NCI-H1694 treated with DMSO at 0.1 percent for 48 hours (cell line): ENCODE measurements at regions not wholly inside any gene's neighbourhood (a gene's known extent, or its start where the extent isn't known, plus 50 kb on each side); places are given as distances from the start of the nearest gene placed in this dataset.
"Not testable (repeated sequence)": the region's sequence is repeated elsewhere in the genome, so short reads cannot be mapped to it uniquely, and the experiment has no call there.

Experiments
- DNase-seq: peaks from one replicate; lab custom pipeline; 2025; lab: John Stamatoyannopoulos, UW

- not testable (repeated sequence) for DNase-seq
Observed at GRCh38 chr10:46202405-46202804, 84.4 kb upstream of the ANTXRL start.

- not testable (repeated sequence) for DNase-seq
Observed at GRCh38 chr10:46204482-46205102, 82.2 kb upstream of the ANTXRL start.

- DNase-seq, result not testable (repeated sequence)
Observed at GRCh38 chr10:46210427-46210826, 76.4 kb upstream of the ANTXRL start.

GRCh38 chr10:46215426-46215825 lies 71.4 kb upstream of the ANTXRL start:
- no peak for DNase-seq

GRCh38 chr10:46216003-46216634 lies 70.7 kb upstream of the ANTXRL start:
- DNase-seq, result no peak

GRCh38 chr10:46216836-46217751 lies 69.7 kb upstream of the ANTXRL start:
- no peak for DNase-seq

GRCh38 chr10:46217752-46218453 lies 68.9 kb upstream of the ANTXRL start:
- DNase-seq, result no peak

- no peak for DNase-seq
Observed at GRCh38 chr10:46218921-46219320, 67.9 kb upstream of the ANTXRL start.

- DNase-seq, result not testable (repeated sequence)
Observed at GRCh38 chr10:46219431-46219990, 67.3 kb upstream of the ANTXRL start.

GRCh38 chr10:46220187-46220586 lies 66.6 kb upstream of the ANTXRL start:
- DNase-seq, result no peak

GRCh38 chr10:46220872-46221538 lies 65.8 kb upstream of the ANTXRL start:
- DNase-seq, result no peak

- no peak for DNase-seq
Observed at GRCh38 chr10:46222364-46222935, 64.3 kb upstream of the ANTXRL start.

GRCh38 chr10:46223064-46223480 lies 63.7 kb upstream of the ANTXRL start:
- no peak for DNase-seq

GRCh38 chr10:46223626-46224413 lies 63.0 kb upstream of the ANTXRL start:
- no peak for DNase-seq

GRCh38 chr10:46224414-46224682 lies 62.4 kb upstream of the ANTXRL start:
- DNase-seq, result no peak

- DNase-seq, result no peak
Observed at GRCh38 chr10:46225597-46225996, 61.2 kb upstream of the ANTXRL start.

GRCh38 chr10:46226232-46226631 lies 60.6 kb upstream of the ANTXRL start:
- no peak for DNase-seq

- no peak for DNase-seq
Observed at GRCh38 chr10:46226900-46227558, 59.8 kb upstream of the ANTXRL start.

GRCh38 chr10:46227571-46227935 lies 59.2 kb upstream of the ANTXRL start:
- no peak for DNase-seq
